MM.1S (cell line): ENCODE measurements at regions not wholly inside any gene's neighbourhood (a gene's known extent, or its start where the extent isn't known, plus 50 kb on each side); places are given as distances from the start of the nearest gene placed in this dataset.

Experiments
- EZH2 ChIP-seq: fragments of 300-600 bp; sonication (generic); optimal IDR thresholded peaks from 2 replicates; pipeline ENCODE3; 2017; ENCODE audit warnings: low read depth, mild to moderate bottlenecking, antibody characterized with exemption, low read length, mixed read lengths
- EZH2phosphoT487 ChIP-seq: fragments of 300-600 bp; sonication (generic); IDR thresholded peaks from 2 replicates; pipeline ENCODE4 v1.6.1; 2018; ENCODE audit warnings: antibody characterized with exemption, low read length
- TF ChIP-seq, protein P1 (sequence below): fragments of 300-600 bp; sonication (generic); IDR thresholded peaks from 2 replicates; pipeline ENCODE4 v1.5.1; 2016; ENCODE audit warnings: antibody characterized with exemption, low read length, mixed read lengths

DNA sequence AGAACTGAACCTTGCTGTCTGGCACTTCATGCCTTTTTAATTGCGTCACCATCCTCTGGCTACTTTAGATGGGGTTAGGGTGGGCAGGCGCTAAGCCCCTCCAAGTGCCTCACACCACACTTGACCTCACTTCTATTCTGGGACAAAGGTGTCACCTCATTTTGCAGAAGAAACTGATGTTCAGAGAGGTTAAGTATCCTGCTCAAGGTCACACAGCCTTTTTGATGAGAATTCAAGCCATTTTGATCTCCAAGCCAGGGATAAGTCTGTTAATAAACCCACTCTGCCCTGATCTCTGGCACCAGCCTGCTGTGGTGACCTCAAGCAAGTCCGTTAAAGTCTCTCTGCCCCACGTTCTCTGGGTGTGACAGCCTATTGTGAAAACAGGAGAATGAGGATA is 58.8 kb upstream of the PRR23C start:
- TF ChIP-seq, protein P1, sequence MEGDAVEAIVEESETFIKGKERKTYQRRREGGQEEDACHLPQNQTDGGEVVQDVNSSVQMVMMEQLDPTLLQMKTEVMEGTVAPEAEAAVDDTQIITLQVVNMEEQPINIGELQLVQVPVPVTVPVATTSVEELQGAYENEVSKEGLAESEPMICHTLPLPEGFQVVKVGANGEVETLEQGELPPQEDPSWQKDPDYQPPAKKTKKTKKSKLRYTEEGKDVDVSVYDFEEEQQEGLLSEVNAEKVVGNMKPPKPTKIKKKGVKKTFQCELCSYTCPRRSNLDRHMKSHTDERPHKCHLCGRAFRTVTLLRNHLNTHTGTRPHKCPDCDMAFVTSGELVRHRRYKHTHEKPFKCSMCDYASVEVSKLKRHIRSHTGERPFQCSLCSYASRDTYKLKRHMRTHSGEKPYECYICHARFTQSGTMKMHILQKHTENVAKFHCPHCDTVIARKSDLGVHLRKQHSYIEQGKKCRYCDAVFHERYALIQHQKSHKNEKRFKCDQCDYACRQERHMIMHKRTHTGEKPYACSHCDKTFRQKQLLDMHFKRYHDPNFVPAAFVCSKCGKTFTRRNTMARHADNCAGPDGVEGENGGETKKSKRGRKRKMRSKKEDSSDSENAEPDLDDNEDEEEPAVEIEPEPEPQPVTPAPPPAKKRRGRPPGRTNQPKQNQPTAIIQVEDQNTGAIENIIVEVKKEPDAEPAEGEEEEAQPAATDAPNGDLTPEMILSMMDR, result no peak
- TF ChIP-seq EZH2, result no peak
- no peak for TF ChIP-seq EZH2phosphoT487
